GM12891 (cell line): ENCODE measurements at regions not wholly inside any gene's neighbourhood (a gene's known extent, or its start where the extent isn't known, plus 50 kb on each side); places are given as distances from the start of the nearest gene placed in this dataset.

Source experiments
- POLR2A ChIP-seq: IDR thresholded peaks from 2 replicates; pipeline ENCODE4 v1.6.1; 2011; ENCODE audit warnings: low read depth, low read length, control low read depth
- POLR2AphosphoS5 ChIP-seq: IDR thresholded peaks from 2 replicates; pipeline ENCODE4 v1.6.1; 2011; ENCODE audit warnings: low read depth, low read length, control low read depth

DNA sequence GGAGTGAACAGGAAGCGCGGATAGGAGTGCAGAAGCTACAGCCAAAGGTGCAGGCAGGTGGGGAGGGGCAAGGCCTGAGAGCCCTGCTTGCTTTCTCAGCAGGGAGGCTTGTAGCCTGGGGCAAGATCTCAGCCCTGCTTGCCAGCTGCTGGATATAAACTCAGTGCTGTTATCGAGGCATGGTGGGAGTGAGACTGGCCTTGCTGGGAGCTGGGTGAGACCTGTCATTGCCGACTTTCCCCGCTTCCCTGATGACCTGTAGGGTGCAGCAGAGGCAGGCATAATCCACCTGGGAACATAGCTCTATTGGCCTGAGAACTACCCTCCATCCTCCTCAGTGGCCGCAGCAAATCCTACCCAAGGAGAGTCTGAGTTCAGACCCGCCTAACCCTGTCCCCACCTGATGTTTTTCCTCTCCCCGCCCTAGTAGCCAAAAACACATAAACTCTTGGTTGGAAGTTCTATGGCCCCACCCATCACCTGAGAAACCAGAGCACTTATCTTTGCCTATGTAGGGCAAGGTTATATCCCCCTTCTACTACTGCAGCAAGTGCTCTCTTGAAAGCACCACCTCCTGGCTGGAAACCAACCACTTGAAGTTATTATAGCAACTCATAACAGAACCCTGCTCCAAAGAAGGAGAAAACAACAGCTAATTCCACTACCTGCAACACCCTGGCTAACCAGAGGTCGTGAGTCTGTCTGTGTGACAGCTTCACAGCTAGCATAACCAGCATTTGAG, 80.7 kb downstream of the FHIP1A start:
- TF ChIP-seq POLR2AphosphoS5 (no peak), POLR2A (no peak)
